Endometrium (tissue), 2 donors: ENCODE measurements at regions not wholly inside any gene's neighbourhood (a gene's known extent, or its start where the extent isn't known, plus 50 kb on each side); places are given as distances from the start of the nearest gene placed in this dataset.

Experiments
- FAIRE-seq: peaks from 2 replicates; lab custom pipeline; 2012; peaks lifted over from hg19 to GRCh38; lab: Jason Lieb, UNC
- donor health status: control.
- donor health status: control.

DNA sequence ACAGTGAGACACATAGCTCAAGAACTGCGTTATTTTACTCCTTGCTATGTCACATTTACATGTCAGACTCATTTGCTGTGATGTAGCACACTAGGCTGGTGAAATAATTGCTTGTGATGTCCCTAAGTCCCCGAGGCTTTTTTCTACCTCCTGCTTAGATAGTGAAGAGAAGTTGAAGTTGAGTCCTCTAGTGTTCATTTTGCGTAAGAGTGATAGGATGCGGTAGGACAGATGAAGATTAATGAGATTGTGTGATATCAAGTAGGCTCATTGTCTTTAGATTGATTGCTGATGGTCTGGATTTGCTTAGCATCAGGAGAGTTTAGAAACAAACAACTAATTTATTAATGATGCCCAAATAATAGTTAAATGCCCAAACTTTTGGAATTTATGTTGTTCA is 173.6 kb upstream of the NUDT6 start:
- no peak for FAIRE-seq

DNA sequence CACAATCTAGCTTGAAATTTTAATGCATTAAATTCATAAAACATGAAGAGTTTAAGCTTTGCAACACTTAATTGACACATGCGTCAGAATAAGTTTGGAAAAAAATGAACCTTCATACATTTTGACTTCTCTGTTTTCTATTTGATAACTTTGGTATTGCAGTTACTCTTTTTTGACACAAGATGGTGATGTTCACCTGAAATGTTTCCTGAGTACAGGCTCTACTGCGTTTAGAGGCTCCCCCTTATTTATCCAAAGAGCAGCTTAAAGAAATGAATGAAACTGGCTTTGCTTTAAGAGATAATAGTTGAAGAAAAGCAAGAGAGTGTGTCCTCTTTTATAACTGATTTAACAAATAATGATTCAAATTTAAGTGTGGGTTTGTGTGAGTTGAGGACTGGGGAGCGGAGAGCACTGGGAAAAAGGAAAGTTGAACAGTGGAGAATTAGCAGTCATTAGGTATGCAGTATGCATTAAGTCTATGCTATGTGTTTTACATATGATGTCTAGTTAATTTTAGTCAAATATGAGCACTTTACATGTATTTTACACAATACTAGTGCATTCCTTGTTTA is 180.6 kb upstream of the NUDT6 start:
- peak; percentile 92 for FAIRE-seq

GRCh38 chr4:123104310-123105025 is 182.1 kb upstream of the NUDT6 start:
- peak; percentile 91 for FAIRE-seq

DNA sequence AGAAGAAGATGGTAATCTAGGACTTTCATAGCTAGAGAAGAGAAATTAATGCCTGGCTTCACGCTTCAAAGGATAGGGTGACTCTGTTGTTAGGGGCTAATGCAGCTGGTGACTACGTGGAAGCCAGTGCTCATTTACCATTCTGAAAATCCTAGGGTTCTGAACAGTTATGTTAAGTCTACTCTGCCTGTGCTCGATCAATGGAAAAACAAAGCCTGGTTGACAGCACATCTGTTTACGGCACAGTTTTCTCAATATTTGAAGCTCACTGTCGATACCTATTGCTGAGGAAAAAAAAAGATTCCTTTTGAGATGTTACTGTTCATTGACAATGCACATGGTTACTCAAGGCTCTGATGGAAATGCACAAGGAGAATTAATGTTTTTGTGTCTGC is 182.6 kb upstream of the NUDT6 start:
- no peak for FAIRE-seq

GRCh38 chr4:123106747-123107146 is 184.3 kb upstream of the NUDT6 start:
- FAIRE-seq = no peak

- FAIRE-seq = no peak
Observed at GRCh38 chr4:123107444-123108252, 185.3 kb upstream of the NUDT6 start.

GRCh38 chr4:123109139-123109538 is 186.7 kb upstream of the NUDT6 start:
- FAIRE-seq = no peak

GRCh38 chr4:123110147-123110546 is 187.8 kb upstream of the NUDT6 start:
- FAIRE-seq = peak; percentile 84

- FAIRE-seq = no peak
Observed at GRCh38 chr4:123110685-123111084, 188.3 kb upstream of the NUDT6 start.

GRCh38 chr4:123113155-123113554 is 190.8 kb upstream of the NUDT6 start:
- FAIRE-seq = no peak

- FAIRE-seq = no peak
Observed at GRCh38 chr4:123114084-123114914, 191.9 kb upstream of the NUDT6 start.

- FAIRE-seq = no peak
Observed at GRCh38 chr4:123114915-123115756, 192.7 kb upstream of the NUDT6 start.

- peak; percentile 95 for FAIRE-seq
Observed at GRCh38 chr4:123116412-123116811, 194.0 kb upstream of the NUDT6 start.

- FAIRE-seq = no peak
Observed at GRCh38 chr4:123120473-123120872, 198.1 kb upstream of the NUDT6 start.

DNA sequence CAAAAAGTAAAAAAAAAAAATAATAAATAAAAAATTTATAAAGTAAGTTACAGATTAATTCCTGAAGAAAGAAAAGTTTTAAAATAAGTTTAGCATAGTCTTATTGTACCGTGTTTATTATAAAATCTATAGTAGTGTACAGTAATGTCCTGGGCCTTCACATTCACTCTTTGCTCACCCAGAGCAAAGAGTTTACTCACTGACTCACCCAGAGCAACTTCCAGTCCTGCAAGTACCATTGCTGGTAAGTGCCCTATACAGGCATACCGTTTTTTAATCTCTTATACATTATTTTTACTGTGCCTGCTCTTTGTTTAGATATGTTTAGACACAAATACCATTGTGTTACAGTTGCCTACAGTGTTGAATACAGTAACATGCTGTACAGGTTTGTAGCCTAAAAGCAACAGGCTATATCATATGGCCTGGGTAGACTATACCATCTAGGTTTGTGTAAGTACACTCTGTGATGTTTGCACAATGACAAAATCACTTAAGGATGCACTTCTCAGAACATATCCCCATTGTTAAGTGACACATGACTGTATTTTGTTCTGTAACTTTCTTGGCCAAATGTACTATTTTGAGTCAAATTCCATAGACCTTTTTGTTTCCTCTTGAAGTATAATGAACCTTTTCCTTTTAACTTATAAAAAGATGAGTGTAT is 199.0 kb upstream of the NUDT6 start:
- no peak for FAIRE-seq

DNA sequence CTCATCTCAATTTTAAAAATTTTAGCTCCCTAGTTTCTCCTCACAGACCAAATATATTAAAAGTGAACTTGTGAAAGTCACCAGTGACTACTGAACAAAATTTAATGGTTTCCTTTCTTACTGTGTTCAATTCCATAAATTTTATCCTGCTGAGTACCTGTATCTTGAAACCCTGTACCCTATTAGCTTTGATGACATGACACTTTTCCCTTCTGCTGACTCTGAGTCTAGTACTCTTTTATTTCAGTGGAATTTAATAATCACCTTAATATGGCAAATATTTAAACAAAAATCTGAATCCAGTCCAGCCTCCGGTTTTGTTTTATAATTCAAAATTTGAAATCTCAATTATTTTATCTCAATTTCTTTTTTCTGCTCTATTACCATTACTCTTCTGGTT is 203.1 kb upstream of the NUDT6 start:
- no peak for FAIRE-seq

GRCh38 chr4:123127218-123127617 is 204.8 kb upstream of the NUDT6 start:
- FAIRE-seq = peak; percentile 92

DNA sequence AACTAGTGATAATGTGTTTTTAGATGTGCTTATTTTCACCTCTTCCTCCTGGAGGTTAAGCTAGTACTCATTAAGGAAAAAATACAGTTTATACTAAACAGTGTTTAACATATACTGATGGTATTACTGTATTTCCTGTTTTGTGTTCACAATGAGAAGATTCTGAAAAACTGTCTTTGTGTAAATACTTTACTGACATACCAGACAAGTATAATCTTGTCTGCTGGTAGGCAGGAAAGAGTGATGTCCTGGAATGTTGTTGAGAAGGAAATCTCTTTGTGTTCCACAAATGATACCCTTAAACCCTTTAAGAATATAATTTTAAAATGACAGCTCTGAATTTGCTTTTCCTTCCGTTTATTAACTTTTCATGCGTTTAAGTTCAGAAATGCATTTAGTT is 205.5 kb upstream of the NUDT6 start:
- no peak for FAIRE-seq

GRCh38 chr4:123133397-123134050 is 211.1 kb upstream of the NUDT6 start:
- no peak for FAIRE-seq

DNA sequence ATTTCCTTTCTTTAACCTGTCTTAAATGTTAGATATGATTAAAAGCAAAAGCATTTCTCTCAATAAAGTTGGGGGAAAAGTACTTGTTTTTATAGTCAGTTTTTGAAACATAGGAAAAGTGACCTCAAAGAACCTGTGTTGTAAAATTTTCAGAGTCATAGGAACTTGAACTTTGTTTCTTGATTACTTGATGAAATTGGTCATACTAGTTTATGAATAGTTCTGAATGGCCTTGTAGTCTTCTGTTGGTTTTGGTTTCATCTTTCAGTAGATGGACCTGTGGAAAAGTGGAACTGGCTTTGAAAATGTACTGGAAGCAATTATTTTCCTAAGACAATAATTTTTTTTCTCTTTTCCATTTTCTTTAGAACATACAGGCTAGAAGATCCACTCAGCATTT is 222.2 kb upstream of the NUDT6 start:
- FAIRE-seq = no peak
